HG03354 (cell line): ENCODE measurements at regions not wholly inside any gene's neighbourhood (a gene's known extent, or its start where the extent isn't known, plus 50 kb on each side); places are given as distances from the start of the nearest gene placed in this dataset.
A peak's percentile ranks its signal among the peaks of the same experiment; 100 is the strongest.
"Not testable (repeated sequence)": the region's sequence is repeated elsewhere in the genome, so short reads cannot be mapped to it uniquely, and the experiment has no call there.

Experiments
- ATAC-seq: cut with Tn5 transposase; IDR thresholded peaks from one replicate; pipeline ENCODE4 v1.9.1; 2021; ENCODE audit warnings: mild to moderate bottlenecking; ENCODE audit not compliant: unreplicated experiment, poor library complexity, severe bottlenecking

DNA sequence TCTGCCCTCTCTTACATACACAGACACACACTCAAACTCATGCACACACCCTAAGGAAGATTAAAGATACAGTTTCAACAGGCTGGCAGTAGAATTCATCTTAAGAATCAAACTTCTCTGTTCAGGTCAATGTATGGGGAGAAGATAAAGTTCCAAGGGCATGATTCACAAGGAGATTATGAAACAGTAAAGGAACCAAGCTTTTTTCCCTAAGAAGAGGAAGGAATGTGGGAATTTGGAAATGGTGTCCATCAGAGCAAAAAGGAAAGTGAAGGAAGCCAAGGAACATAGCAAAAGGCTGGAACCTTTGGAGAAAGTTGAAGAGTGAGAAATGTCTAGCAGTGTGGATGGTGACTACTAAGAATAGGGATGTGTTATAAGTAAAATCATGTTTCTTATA, 191.0 kb upstream of the NPY2R start:
- ATAC-seq, result no peak

DNA sequence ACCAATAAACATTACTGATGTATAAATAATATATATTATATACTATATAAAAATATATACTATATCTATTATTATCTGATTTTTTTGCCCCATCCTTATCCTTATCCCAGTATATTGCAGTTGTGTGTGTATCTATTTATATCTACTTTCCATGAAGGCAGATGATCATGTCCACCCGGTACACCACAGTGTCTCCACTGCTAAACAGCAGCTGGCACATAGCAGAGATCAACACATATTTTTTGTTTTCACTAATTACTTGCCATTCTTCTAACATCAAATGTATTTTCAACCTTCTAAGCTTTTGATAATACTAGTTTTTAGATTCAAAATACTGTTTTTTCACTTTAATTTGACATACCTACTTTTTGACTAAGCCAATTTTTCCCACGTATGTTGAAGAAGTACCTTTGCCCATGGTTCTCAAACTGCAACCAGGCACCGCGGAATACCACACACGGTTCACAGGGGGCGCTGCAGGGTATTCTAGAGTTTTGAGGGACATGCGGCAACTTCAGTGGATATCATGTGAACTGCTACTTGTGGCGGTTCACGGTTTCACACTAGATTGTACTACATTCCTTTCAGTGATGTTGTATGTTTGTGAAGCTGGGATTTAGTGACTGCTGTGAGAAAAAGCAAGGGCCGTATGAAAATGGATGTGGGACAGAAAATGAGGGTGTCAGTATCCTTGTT, 182.5 kb upstream of the NPY2R start:
- peak; percentile 96 for ATAC-seq

DNA sequence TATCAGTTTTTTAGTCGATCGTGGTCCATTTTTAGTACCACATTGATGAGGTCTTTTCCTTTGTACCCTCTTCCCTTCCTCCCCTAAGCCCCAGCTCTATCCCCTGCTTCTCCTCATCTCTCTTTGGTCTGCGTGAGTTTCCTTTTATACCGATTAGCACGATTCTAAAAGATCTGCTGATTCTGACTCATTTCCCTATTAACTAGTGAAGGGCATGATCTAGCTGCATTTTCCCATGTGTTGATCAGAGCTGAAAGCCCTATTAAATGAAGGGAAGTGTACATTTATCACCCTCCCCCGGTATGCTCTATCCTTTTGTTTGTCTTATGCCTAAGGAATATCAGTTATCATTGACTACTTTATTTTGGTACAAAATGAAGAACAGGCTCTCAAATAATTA, 181.7 kb upstream of the NPY2R start:
- ATAC-seq, result no peak

DNA sequence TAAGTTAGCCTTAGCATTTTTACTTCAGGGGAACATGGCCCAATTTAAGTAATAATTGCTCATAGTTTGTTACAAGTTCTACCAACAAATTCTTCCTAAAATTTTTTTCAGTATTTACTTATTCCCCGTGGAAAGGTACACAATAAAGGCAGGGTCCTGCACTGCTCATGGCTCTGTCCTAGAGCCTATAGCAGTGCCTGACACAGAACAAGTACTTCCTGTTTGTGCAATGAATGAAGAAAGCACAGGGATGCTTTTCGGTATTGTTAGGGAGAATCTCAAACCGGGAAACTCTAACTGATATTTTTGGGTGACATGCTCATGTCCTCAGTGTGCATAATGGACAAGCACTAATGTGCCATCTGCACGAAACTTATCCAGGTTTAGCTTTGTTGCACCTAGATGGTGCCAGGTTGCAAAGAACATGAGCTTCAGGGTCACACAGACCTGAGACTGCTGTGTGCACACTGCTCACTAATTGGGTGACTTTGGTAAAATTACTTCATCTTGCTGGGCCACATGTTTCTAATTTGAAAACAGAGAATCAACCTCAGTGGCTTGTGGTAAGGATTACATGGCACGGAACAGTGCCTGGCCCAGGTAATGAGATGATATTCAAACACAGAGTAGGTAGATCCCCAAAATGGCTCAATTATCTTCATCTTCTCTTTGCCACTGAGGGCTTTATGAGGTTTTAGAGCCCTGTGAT, 175.8 kb upstream of the NPY2R start:
- ATAC-seq, result peak; percentile 58

DNA sequence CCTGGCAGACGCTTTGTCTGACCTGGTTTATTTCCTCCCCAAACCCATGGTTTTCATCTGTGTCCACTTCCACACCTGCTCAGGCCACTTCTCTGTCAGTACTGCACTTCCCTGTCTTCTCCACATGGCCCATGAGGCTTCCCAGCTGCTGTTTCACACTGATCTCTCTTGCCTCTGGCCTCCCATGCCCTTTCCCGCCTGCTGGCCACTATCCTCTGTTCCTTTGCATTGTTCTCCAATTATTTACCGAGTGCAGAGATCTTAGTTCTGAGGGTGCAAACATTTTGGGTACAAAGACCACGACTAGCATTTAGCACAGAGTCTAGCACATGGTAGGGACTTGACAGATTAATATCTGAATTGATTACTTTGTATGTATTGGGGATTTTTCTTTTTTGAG, 174.8 kb upstream of the NPY2R start:
- ATAC-seq, result no peak

DNA sequence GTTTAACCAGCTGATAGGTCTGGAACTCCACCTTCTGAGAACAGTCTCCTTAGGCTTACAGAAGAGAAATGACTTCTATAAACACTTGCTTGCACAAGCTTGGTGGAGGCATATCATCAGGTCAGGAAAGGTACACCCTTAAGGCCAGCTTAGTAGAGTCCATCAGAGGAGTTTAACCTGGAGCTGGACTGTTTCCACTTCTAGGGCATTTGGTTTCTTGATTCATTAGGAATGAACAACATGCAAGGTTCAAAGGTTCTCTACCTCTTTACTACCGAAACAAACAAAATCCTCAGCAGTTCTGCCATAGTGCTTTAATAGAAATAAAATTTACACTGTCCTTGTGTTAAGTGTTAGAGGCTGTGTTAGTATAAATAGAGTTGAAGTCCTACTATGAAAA, 171.4 kb upstream of the NPY2R start:
- ATAC-seq, result no peak

DNA sequence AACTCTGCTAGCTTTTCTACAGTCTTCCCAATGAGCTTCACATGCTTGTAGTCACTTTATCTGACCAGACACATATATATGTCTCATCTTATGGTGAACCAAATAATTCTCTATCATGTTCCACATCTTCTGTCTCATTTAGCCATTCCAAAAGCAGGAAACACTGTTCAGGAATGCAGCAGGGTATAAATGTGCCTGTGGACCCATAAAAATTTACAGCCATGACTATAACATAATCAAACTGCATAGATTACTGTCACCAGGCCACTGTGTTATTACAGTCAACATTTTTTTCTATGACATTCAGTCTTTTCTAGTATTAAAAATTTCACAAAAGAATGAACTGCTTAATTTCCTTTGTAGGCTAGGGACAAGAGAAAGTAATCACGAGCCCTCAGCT, 170.0 kb upstream of the NPY2R start:
- ATAC-seq, result no peak

DNA sequence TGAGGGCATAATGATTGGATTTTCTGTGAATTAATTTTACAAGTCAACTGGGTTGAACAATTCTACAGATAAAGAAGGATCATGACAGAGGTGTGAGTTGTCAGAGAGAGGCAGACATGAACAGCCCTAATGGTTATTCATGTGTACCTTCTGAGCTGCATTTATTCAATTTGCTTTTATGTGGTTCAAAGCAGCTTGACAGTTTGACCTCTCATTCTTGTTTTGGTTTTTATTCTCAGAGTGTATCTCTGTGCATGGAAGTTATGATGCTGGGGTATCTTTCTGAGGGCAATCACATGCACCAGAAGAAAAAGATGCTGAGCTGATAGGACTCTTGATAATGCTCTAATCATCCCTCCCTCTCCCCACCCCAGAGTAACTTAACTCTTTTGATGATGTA, 169.3 kb upstream of the NPY2R start:
- no peak for ATAC-seq

DNA sequence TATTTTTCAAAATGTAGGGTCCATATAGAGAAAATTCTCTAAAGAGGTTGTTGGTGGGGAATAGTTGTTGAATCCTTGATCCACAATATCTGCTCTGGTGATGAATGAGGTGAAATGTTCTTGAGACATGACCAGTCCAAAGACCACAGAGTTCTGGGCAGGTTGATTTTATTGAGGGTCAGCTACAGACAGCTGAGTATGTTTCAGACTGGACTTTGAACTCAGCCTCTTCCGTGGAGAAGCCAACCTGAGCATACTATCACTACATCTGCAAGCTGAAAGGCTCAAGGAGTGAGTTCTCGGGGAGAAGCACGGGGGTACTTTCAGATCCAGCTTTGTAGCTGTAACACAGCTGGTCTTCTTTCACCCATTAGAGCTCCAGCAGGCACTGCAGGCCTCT, 168.4 kb upstream of the NPY2R start:
- no peak for ATAC-seq

DNA sequence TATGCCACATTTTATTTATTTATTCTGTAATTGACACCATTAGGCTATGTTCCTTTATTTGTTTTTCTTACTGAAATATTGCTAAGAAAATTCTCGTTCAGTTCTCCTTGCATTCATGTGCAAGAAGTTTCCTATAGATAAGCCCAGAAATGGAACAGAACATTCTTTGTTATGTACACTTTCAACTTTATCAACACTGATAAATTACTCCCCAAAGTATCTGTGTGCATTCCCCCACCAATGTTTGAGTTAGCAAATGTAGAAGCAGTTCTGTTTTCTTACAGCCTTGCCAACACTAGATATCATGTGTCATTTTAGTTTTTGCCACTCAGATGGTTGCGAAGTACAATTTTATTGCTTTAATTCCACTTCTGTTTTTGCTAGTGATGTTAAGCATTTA, 166.4 kb upstream of the NPY2R start:
- no peak for ATAC-seq

DNA sequence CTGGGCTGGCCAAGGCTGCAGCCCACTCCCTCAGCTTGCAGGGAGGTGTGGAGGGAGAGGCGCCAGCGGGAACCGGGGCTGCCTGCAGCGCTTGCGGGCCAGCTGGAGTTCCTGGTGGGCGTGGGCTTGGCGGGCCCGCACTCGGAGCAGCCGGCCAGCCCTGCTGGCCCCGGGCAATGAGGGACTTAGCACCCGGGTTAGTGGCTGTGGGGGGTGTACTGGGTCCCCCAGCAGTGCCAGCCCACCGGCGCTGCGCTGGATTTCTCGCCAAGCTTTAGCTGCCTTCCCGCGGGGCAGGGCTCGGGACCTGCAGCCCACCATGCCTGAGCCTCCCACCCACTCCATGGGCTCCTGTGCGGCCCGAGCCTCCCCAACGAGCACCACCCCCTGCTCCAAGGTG, 164.2 kb upstream of the NPY2R start:
- ATAC-seq, result not testable (repeated sequence)

DNA sequence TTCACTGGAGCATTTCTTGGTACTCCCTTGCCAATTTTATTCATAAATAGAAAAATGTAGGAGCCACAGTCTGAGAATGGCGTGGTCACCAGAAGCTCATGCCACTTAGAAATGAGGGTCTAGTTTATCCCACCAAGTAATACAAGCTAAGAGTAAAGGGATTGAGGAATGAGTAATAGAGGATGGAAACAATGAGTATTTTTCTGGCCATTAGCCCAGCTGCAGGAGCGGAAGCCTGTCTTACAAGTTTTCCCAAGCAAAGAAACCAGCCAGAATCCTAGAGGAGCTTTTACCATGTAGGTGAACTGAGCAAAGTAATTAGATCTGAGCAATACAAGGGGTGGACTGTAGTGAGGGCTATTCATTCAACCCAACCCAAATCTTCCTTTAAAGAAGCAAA, 160.7 kb upstream of the NPY2R start:
- ATAC-seq, result no peak

DNA sequence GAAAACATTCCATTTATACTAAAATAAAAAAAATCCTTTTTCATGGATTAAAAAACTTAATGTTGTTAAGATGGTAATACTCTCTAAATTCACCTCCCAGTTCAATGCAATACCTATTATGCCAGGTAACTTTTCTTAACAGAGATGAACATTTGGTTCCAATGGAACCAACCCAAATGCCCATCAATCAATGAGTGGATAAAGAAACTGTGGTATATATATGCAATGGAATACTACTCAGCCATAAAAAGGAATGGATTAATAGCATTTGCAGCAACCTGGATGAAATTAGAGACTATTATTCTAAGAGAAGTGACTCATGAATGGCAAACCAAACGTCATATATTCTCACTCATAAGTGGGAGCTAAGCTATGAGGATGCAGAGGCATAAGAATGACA, 154.4 kb upstream of the NPY2R start:
- not testable (repeated sequence) for ATAC-seq

DNA sequence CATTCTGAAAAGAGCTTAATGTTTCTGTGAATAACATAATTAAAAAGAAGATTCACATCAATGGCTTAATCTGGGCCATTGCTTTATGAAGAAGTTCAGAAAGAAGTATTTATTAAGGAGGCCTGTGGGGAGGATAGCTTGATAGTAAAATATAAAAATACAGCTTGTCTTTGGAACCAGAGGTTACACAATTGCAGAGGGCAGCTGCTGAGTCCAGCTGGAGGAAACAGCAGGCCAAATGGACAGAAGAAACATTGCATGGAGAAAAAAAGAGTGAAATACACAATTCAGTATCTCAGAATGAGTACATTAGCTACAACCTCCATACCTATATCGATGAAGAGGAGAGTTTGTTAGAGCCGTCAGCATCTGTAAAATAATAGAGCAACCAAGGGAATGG, 148.0 kb upstream of the NPY2R start:
- ATAC-seq, result no peak

DNA sequence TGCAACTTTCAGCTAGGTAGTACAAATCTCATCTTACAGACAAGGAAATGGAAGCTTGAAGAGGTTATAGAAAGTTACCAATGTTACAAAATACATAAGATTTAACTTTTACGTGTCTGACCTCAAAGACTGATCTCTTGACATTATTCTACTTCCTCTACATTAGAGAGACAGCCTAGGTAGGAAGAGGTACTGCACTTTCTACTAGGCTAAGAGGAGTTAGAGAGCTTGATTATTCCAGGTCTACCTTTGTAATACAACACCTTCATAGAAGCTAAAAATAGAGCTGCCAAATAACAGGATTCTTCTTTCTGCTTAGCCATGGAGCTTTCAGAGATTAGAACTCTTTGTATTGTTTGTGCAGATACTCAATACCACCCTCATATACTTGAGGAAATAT, 147.6 kb upstream of the NPY2R start:
- no peak for ATAC-seq

DNA sequence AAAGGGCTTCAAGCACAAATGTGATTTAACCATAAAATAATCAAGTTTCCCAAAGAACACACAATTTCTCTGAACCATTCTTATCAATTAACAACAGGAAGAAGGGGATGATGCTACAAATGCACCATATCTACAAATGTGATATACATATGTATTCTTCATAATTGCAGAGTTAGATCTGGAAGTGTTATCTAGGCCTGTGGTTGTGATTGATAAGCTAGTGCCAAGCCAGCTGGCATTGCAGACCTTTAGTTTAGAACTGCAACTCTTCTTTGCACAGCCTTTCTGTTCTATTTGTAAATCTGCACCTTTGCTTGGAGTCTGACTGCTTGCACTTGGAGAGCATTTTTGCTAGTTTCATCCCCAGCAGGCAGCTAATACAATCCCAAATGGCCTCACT, 145.5 kb upstream of the NPY2R start:
- ATAC-seq, result no peak

DNA sequence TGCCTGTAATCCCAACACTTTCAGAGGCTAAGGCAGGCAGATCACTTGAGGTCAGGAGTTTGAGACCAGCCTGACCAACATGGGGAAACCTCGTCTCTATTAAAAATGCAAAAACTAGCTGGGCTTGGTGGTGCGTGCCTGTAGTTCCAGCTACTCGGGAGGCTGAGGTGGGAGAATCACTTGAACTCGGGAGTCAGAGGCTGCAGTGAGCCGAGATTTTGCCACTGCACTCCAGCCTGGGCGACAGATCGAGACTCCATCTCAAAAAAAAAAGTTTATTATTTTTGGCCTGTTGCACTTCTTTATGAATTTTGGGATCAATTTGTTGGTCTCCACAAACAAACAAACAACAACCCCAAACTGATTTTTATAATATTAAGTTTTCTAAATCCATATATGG, 143.5 kb upstream of the NPY2R start:
- not testable (repeated sequence) for ATAC-seq

DNA sequence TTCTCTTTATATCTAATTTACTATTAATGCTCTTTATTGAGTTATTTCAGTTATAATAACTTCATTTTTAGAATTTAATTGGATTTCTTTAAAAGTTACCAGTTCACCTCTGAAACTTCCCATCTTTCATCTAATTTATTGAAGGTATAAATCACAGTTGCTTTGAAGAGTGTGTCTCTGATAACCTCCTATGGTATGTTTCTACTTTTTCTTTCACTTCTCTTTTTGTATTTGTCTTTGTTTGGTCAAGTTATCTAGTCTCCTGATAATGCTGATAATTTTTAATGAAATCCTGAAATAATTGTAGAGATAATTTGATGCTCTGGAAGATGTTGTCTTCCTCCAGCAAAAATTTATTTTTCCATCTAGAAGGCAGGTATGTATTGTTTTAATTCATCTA, 141.6 kb upstream of the NPY2R start:
- no peak for ATAC-seq

DNA sequence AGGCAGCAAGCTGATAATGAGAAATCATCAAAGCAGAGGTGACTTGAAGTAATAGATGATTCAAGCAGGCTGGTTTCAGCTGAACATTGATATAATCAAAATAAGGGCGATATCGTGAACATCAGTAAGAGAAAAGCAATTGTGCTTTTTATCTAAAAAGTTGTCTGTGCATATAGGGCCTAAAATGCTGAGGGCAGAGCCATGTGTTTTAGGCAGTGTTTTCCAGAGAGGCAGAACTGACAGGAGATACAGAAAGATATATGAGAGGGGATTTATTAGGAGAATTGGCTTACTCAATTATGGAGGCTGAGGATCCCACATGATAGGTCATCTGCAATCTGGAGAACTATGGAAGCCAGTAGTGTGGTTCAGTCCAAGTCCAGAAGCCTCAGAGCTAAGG, 136.5 kb upstream of the NPY2R start:
- no peak for ATAC-seq

DNA sequence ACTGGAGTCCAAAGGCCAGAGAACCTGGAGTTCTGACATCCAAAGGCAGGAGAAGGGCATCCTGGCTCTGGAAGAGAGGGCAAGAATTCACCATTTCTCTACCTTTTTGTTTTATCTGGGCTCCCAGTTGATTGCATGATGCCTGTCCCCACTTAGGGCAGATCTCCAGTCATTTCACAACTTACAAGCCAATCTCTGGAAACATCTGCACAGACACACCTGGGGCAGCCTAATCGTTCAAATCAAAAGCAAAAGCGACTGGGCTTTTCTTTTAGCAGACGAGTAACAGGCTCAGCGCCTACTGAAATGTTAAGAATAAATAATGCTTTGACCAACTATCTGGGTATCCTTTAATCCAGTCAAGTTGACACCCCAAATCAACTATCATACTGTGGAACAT, 136.0 kb upstream of the NPY2R start:
- ATAC-seq, result no peak

DNA sequence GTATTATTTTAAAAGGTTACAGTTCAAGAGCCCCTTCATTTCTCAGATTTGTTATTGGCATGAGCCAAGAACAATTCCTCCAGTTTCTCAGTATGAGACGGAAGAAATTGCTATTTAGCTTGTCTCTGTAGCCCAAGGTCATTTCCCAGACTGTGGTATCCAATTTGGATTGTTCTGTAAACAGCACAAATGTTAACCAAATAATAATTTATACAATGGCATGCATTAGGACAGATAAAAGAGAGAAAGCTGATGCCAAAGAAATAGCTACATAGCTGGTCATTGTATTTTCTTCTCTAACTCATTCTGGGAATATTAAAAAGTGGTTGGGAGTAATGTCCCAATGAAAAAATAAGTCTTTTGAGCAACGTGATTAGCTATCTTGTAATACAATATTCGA, 134.6 kb upstream of the NPY2R start:
- ATAC-seq, result no peak
